ENCODE measurements at regions not wholly inside any gene's neighbourhood (a gene's known extent, or its start where the extent isn't known, plus 50 kb on each side); places are given as distances from the start of the nearest gene placed in this dataset.

DNA sequence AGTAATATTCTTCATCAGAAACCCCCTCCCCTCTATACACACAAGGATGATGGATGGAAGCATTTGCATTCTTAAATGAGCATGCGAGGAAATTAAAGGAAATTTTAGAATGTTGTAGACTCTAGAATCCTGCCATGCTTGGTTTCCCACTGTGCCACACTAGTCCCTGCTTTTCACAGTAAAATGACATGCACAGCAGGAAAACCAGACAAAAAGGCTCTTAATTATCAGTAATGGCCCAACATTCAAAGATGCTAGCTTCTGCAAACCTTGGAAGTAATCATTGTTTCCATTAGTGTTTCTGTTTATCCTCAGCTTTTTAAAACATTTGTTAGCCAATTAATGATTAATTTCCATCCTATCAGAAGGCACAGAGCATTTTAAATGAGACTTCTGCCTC is 255.8 kb downstream of the SLCO4C1 start:
- no peaks in the 10 kb centered on the region for H3K36me3 ChIP-seq (replicated peaks)
- TF ChIP-seq, protein P1, sequence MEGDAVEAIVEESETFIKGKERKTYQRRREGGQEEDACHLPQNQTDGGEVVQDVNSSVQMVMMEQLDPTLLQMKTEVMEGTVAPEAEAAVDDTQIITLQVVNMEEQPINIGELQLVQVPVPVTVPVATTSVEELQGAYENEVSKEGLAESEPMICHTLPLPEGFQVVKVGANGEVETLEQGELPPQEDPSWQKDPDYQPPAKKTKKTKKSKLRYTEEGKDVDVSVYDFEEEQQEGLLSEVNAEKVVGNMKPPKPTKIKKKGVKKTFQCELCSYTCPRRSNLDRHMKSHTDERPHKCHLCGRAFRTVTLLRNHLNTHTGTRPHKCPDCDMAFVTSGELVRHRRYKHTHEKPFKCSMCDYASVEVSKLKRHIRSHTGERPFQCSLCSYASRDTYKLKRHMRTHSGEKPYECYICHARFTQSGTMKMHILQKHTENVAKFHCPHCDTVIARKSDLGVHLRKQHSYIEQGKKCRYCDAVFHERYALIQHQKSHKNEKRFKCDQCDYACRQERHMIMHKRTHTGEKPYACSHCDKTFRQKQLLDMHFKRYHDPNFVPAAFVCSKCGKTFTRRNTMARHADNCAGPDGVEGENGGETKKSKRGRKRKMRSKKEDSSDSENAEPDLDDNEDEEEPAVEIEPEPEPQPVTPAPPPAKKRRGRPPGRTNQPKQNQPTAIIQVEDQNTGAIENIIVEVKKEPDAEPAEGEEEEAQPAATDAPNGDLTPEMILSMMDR (IDR thresholded peaks at IDR 0.05; ENCODE audit: low read depth, low read length, missing control alignments), result no peak
- no peak overlapping the region for H3K4me3 ChIP-seq (ENCODE audit: low read depth, low read length)
- no peak for DNase-seq
- H3K27me3 ChIP-seq (replicated peaks), result no peaks in the 10 kb centered on the region
- in situ Hi-C loops (cut with HindIII; ENCODE audit: low pct_ligation_motif_present, low sequenced_read_pairs), result no loop called here
- H3K27ac ChIP-seq, result no peak overlapping the region

DNA sequence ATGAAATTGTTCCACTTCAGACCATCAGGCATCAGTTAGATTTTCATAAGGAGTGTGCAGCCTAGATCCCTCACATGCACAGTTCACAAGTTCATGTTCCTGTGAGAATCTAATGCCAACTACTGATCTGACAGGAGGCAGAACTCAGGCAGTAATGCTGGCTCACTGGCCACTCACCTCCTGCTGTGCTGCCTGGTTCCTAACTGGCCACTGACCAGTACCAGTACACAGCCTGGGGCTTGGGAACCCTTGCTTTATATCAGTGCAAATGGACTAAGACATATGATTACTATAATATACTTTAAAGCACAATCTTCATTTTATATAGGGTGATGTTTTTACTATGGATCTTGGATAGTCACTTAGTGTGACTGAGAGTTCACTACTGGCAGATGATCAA is 259.2 kb downstream of the SLCO4C1 start:
- no peak for DNase-seq
- Histone ChIP-seq H3K27me3 (replicated peaks) (no peaks in the 10 kb centered on the region), H3K27ac (no peak overlapping the region), H3K36me3 (replicated peaks) (no peaks in the 10 kb centered on the region), H3K4me3 (ENCODE audit: low read depth, low read length) (no peak overlapping the region)
- in situ Hi-C loops (cut with HindIII; ENCODE audit: low pct_ligation_motif_present, low sequenced_read_pairs), result no loop called here
- TF ChIP-seq, protein P1 (IDR thresholded peaks at IDR 0.05; ENCODE audit: low read depth, low read length, missing control alignments), result no peak

DNA sequence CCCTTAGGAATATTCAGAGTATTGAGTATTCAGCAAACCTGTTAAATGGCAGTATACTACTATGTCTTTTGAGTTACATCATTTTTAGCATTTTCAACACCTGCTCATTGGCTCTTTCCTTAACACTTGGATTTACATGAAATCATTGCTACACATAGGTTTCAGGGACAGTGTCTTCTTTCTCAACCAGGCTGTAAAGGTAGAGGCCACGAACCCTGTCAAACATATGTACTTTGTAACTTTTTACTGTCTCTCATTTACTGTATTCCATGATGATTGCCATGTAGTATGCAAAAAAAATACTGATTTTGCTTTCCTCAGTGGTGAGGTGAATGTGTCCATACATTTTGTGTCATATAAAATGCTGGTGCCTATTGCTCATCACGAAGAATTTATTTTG is 264.4 kb downstream of the SLCO4C1 start:
- in situ Hi-C loops (cut with HindIII; ENCODE audit: low pct_ligation_motif_present, low sequenced_read_pairs), result no loop called here
- Histone ChIP-seq H3K27me3 (replicated peaks) (no peaks in the 10 kb centered on the region), H3K36me3 (replicated peaks) (no peaks in the 10 kb centered on the region), H3K4me3 (ENCODE audit: low read depth, low read length) (no peak overlapping the region), H3K27ac (no peak overlapping the region)
- TF ChIP-seq, protein P1 (IDR thresholded peaks at IDR 0.05; ENCODE audit: low read depth, low read length, missing control alignments), result no peak
- no peak for DNase-seq

DNA sequence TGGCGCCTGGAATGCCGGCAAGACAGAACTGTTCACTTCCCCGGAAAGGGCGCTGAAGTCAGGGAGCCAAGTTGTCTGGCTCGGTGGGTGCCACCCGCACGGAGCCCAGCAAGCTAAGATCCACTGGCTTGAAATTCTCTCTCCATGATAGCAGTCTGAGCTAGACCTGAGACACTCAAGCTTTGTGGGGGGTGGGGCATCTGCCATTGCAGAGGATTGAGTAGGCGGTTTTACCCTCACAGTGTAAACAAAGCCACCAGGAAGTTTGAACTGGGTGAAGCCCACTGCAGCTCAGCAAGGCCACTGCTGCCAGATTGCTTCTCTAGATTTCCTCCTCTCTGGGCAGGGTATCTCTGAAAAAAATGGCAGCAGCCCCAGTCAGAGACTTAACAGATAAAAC is 277.4 kb downstream of the SLCO4C1 start:
- TF ChIP-seq, protein P1 (IDR thresholded peaks at IDR 0.05; ENCODE audit: low read depth, low read length, missing control alignments), result no peak
- H3K4me3 ChIP-seq (ENCODE audit: low read depth, low read length), result no peak overlapping the region
- no peaks in the 10 kb centered on the region for H3K27me3 ChIP-seq (replicated peaks)
- no peak for DNase-seq
- H3K36me3 ChIP-seq (replicated peaks), result no peaks in the 10 kb centered on the region
- in situ Hi-C loops (cut with HindIII; ENCODE audit: low pct_ligation_motif_present, low sequenced_read_pairs), result no loop called here
- H3K27ac ChIP-seq, result no peak overlapping the region

DNA sequence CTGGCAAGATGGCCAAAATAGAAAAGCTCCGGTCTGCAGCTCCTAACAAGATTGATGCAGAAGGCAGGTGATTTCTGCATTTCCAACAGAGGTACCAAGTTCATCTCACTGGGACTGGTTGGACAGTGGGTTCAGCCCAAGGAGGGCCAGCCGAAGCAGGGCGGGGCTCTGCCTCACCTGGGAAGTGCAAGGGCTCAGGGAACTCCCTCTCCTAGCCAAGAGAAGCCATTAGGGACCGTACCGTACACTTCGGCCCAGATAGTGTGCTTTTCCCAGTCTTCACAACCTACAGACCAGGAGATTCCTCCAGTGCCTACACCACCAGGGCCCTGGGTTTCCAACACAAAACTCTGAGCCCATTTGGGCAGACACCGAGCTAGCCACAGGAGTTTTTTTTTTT is 277.8 kb downstream of the SLCO4C1 start:
- in situ Hi-C loops (cut with HindIII; ENCODE audit: low pct_ligation_motif_present, low sequenced_read_pairs), result no loop called here
- Histone ChIP-seq H3K36me3 (replicated peaks) (no peaks in the 10 kb centered on the region), H3K4me3 (ENCODE audit: low read depth, low read length) (no peak overlapping the region), H3K27ac (no peak overlapping the region), H3K27me3 (replicated peaks) (no peaks in the 10 kb centered on the region)
- no peak for DNase-seq
- TF ChIP-seq, protein P1 (IDR thresholded peaks at IDR 0.05; ENCODE audit: low read depth, low read length, missing control alignments), result no peak

DNA sequence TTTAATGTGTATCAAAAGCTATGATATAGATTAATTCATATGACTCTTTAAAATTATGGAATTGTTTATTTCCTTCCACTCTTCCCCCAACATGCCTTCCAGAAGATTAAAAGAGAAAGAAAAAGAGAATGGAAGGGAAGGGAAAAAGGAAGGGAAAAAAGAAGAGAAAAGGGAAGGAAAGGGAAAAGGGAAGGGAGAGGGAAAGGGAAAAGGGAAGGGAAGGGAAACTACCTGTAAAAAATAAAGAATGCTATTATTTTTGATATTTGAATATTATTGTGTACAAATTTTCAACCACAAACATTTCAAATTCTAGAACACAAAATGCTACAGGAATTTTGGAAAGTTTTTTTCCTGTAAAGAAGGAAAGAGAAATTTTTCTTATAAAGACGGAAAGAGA is 281.7 kb downstream of the SLCO4C1 start:
- Histone ChIP-seq H3K4me3 (ENCODE audit: low read depth, low read length) (no peak overlapping the region), H3K27ac (no peak overlapping the region), H3K27me3 (replicated peaks) (no peaks in the 10 kb centered on the region), H3K36me3 (replicated peaks) (no peaks in the 10 kb centered on the region)
- no peak for DNase-seq
- in situ Hi-C loops (cut with HindIII; ENCODE audit: low pct_ligation_motif_present, low sequenced_read_pairs), result no loop called here
- TF ChIP-seq, protein P1 (IDR thresholded peaks at IDR 0.05; ENCODE audit: low read depth, low read length, missing control alignments), result no peak
